T-cell (primary cell): ENCODE measurements at regions not wholly inside any gene's neighbourhood (a gene's known extent, or its start where the extent isn't known, plus 50 kb on each side); places are given as distances from the start of the nearest gene placed in this dataset.

ENCODE experiments used
- ATAC-seq, 4 experiments: fragments of 200-7000 bp in 3 of 4; fragments of 150-1000 bp in 1 of 4; cut with Tn5 transposase; replicated peaks in 1 of 4; 1 replicate in 3 of 4; 2 replicates in 1 of 4; pipeline ENCODE4 v1.10.0; 2021; ENCODE audit warnings: moderate library complexity in 3 of 4, mild to moderate bottlenecking in 2 of 4, moderate number of reproducible peaks in 1 of 4
- CTCF ChIA-PET, 2 donors: fragments of 300-600 bp; sonication (Branson Sonifier 250); formaldehyde crosslinking; loops; one replicate each; lab custom pipeline; 2022; ENCODE audit warnings: antibody characterized with exemption in 2 of 2; lab: Charles Lee
- POLR2A ChIA-PET, 2 donors: fragments of 300-600 bp; sonication (Branson Sonifier 250); formaldehyde crosslinking; loops; one replicate each; lab custom pipeline; 2022; ENCODE audit warnings: antibody characterized with exemption in 2 of 2; lab: Charles Lee
- DNase-seq, 35 experiments: peaks; one replicate each; pipeline versions ENCODE4 v3.0.0 to v3.0.0-alpha.2; 2013 to 2023
- H3K27ac ChIP-seq: one replicate; pipeline ENCODE4 v1.5.1; 2013; ENCODE audit warnings: low read length
- H3K27me3 ChIP-seq, 2 experiments: replicated peaks in 1 of 2; 1 replicate in 1 of 2; 2 replicates in 1 of 2; pipeline versions ENCODE4 v1.6.1 to v1.7.0; 2013; ENCODE audit warnings: low read length in 1 of 2, mixed read lengths in 1 of 2; ENCODE audit not compliant: control insufficient read depth in 2 of 2, insufficient read depth in 2 of 2; ENCODE audit errors: extremely low read depth in 1 of 2
- H3K36me3 ChIP-seq, 2 donors: 1 replicate in 1 of 2; 2 replicates in 1 of 2; pipeline versions ENCODE4 v1.6.1 to v1.7.0; 2013; ENCODE audit warnings: low read length in 1 of 2; ENCODE audit not compliant: control insufficient read depth in 2 of 2, insufficient read depth in 1 of 2; ENCODE audit errors: extremely low read depth in 1 of 2
- H3K4me1 ChIP-seq, 2 experiments: 1 replicate in 1 of 2; 2 replicates in 1 of 2; pipeline versions ENCODE4 v1.6.1 to v1.7.0; 2013; ENCODE audit warnings: low read length in 2 of 2, mixed read lengths in 1 of 2; ENCODE audit not compliant: insufficient read depth in 2 of 2, control insufficient read depth in 1 of 2; ENCODE audit errors: extremely low read depth in 1 of 2
- H3K4me3 ChIP-seq, 2 donors: 1 replicate in 1 of 2; 2 replicates in 1 of 2; pipeline versions ENCODE4 v1.5.1 to v1.7.0; 2013; ENCODE audit warnings: mild to moderate bottlenecking in 2 of 2, low read length in 1 of 2, moderate library complexity in 1 of 2; ENCODE audit not compliant: control insufficient read depth in 1 of 2; ENCODE audit errors: extremely low read depth in 1 of 2
- H3K9me3 ChIP-seq: 2 replicates; pipeline ENCODE4 v1.7.0; 2013
- H3K27ac Mint-ChIP-seq, 2 donors: one replicate each; pipeline ENCODE4 v1.8.0; 2020 to 2021; ENCODE audit warnings: mild to moderate bottlenecking in 2 of 2, mixed read lengths in 2 of 2
- H3K27me3 Mint-ChIP-seq, 2 donors: one replicate each; pipeline ENCODE4 v1.8.0; 2021 to 2022; ENCODE audit warnings: mixed read lengths in 2 of 2
- H3K36me3 Mint-ChIP-seq: one replicate; pipeline ENCODE4 v1.8.0; 2021; ENCODE audit warnings: mixed read lengths
- H3K4me1 Mint-ChIP-seq, 3 donors: one replicate each; pipeline ENCODE4 v1.8.0; 2020 to 2022; ENCODE audit warnings: mixed read lengths in 3 of 3, mild to moderate bottlenecking in 1 of 3
- H3K4me3 Mint-ChIP-seq, 3 donors: one replicate each; pipeline ENCODE4 v1.8.0; 2020 to 2022; ENCODE audit warnings: mild to moderate bottlenecking in 3 of 3, mixed read lengths in 3 of 3, moderate library complexity in 3 of 3
- H3K9me3 Mint-ChIP-seq, 3 donors: one replicate each; pipeline ENCODE4 v1.8.0; 2020 to 2022; ENCODE audit warnings: mixed read lengths in 3 of 3
- WGBS: methylation state at CpG from one replicate; pipeline ENCODE4 v1.1.5; 2013; ENCODE audit warnings: missing lambda C conversion rate; ENCODE audit not compliant: insufficient coverage; 5-methylcytosine and 5-hydroxymethylcytosine counted together

DNA sequence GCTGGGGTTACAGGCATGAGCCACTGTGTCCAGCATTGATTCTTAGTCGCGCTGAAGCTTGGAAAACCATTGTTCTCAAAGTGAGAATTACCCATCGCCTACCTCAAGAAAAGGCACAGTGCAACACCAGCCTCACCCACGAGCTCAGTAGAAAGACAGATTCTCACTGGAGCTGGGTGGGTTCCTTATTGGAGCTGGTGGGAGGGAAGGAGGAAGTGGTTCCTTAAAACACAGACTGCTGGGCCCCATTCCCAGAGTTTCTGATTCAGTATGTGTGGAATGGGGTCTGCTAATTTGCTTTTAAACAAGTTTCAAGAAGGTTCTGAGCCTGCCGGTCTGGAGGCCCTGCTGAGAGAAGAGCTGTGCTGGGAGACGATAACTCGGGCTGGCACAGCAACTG is 264.7 kb downstream of the ENGASE start:
- peaks cover 22 to 36% of the 10 kb centered on the region in 2 donors for H3K27me3 Mint-ChIP-seq
- no peak for ATAC-seq
- H3K36me3 ChIP-seq, result no peaks in the 10 kb centered on the region
- peaks cover 0 to 24% of the 10 kb centered on the region in 2 experiments for H3K27me3 ChIP-seq
- no peaks in the 10 kb centered on the region for H3K4me1 ChIP-seq
- no peak overlapping the region for H3K27ac Mint-ChIP-seq
- no peaks in the 10 kb centered on the region for H3K9me3 Mint-ChIP-seq
- H3K4me1 Mint-ChIP-seq, result peaks cover 0 to 1% (median 0%) of the 10 kb centered on the region in 3 donors
- no peak overlapping the region for H3K4me3 Mint-ChIP-seq
- ChIA-PET POLR2A (no interaction called here), CTCF (no interaction called here)
- no peak for DNase-seq
- no peaks in the 10 kb centered on the region for H3K9me3 ChIP-seq
- H3K27ac ChIP-seq, result no peak overlapping the region
- no peak overlapping the region for H3K4me3 ChIP-seq
- H3K36me3 Mint-ChIP-seq, result no peaks in the 10 kb centered on the region
- WGBS, result 92% methylated on average over 2 of the region's 7 CpGs

DNA sequence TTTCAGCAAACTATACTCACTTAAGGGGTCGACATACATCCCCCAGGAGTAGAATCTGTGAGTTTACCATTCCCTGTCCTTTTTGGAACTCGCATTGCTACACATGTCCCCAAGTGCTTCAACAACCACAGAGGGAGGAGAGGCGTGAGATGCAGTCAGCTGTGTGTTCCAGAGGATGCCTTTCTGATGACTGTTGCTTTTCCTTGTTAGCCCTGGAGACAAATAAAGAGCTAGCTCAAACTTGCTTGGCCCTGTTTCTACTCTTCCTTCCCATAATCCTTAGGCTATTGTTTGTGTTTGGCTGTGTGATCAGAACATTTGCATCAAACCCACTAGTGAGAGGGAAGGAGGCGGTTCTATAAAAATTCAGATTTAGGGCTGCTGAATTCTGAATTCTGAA is 264.0 kb downstream of the ENGASE start:
- Histone ChIP-seq H3K4me3 (no peak overlapping the region), H3K36me3 (no peaks in the 10 kb centered on the region), H3K9me3 (no peaks in the 10 kb centered on the region), H3K4me1 (no peaks in the 10 kb centered on the region), H3K27ac (no peak overlapping the region), H3K27me3 (peaks cover 0 to 29% of the 10 kb centered on the region in 2 experiments)
- Mint-ChIP-seq H3K36me3 (no peaks in the 10 kb centered on the region), H3K27me3 (peaks cover 29 to 41% of the 10 kb centered on the region in 2 donors), H3K4me1 (peaks cover 0 to 1% (median 0%) of the 10 kb centered on the region in 3 donors), H3K27ac (no peak overlapping the region), H3K9me3 (no peaks in the 10 kb centered on the region), H3K4me3 (no peak overlapping the region)
- WGBS, result 33% methylated on average over 1 of the region's 4 CpGs
- CTCF ChIA-PET, result no interaction called here
- no peak for ATAC-seq
- DNase-seq, result no peak
- POLR2A ChIA-PET, result no interaction called here

DNA sequence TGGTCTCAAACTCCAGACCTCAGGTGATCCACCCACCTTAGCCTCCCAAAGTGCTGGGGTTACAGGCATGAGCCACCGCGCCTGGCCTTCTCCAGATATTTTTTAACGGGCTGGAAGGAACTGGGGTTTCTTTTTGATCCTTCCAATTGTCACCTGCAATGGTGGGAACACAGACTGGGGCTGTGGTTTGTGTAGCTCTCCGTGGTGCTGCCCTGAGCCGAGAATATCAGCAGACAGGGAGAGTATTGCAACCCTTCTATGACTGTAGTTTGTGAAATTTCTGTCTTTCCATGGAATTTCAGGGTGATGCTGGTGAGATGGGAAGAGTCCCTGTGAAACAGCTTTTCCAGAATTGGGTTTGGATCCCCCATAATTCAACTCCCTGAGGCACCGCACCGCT is 263.5 kb downstream of the ENGASE start:
- H3K27me3 Mint-ChIP-seq, result peaks cover 30 to 37% of the 10 kb centered on the region in 2 donors
- no peak overlapping the region for H3K27ac Mint-ChIP-seq
- H3K4me1 ChIP-seq, result no peaks in the 10 kb centered on the region
- DNase-seq (no peak), ATAC-seq (no peak)
- H3K4me1 Mint-ChIP-seq, result peaks cover 0 to 1% (median 0%) of the 10 kb centered on the region in 3 donors
- H3K4me3 Mint-ChIP-seq, result no peak overlapping the region
- POLR2A ChIA-PET, result no interaction called here
- WGBS, result 38% methylated on average over 5 of the region's 7 CpGs
- no peaks in the 10 kb centered on the region for H3K36me3 Mint-ChIP-seq
- CTCF ChIA-PET, result no interaction called here
- no peak overlapping the region for H3K27ac ChIP-seq
- H3K4me3 ChIP-seq, result no peak overlapping the region
- no peaks in the 10 kb centered on the region for H3K9me3 Mint-ChIP-seq
- peaks cover 0 to 34% of the 10 kb centered on the region in 2 experiments for H3K27me3 ChIP-seq
- no peaks in the 10 kb centered on the region for H3K36me3 ChIP-seq
- no peaks in the 10 kb centered on the region for H3K9me3 ChIP-seq

DNA sequence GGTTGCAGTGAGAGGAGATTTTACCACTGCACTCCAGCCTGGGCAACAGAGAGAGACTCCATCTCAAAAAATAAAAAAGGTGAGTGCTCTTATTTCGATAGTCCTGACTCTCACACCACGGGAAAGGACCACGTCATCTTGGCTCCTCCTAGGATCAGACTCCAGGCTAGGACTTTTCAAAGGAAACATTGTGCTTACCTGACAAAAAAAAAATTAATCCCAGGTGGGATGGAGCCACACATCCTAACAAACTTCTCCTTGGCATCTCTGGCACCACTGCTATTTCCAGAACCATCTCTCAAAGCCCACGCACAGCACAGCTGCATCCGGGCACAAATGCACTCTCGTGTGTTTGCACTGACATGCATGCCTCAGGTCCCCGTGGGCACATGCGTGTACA is 262.4 kb downstream of the ENGASE start:
- Mint-ChIP-seq H3K4me1 (peaks cover 0 to 1% (median 0%) of the 10 kb centered on the region in 3 donors), H3K27me3 (peaks cover 37 to 38% of the 10 kb centered on the region in 2 donors), H3K36me3 (no peaks in the 10 kb centered on the region), H3K4me3 (no peak overlapping the region), H3K9me3 (no peaks in the 10 kb centered on the region), H3K27ac (no peak overlapping the region)
- H3K27ac ChIP-seq, result no peak overlapping the region
- ATAC-seq (no peak), DNase-seq (no peak)
- H3K27me3 ChIP-seq, result peaks cover 0 to 40% of the 10 kb centered on the region in 2 experiments
- CTCF ChIA-PET, result no interaction called here
- no peaks in the 10 kb centered on the region for H3K4me1 ChIP-seq
- H3K4me3 ChIP-seq, result no peak overlapping the region
- no peaks in the 10 kb centered on the region for H3K9me3 ChIP-seq
- H3K36me3 ChIP-seq, result no peaks in the 10 kb centered on the region
- 86% methylated on average over 6 of the region's 8 CpGs for WGBS
- POLR2A ChIA-PET, result no interaction called here

DNA sequence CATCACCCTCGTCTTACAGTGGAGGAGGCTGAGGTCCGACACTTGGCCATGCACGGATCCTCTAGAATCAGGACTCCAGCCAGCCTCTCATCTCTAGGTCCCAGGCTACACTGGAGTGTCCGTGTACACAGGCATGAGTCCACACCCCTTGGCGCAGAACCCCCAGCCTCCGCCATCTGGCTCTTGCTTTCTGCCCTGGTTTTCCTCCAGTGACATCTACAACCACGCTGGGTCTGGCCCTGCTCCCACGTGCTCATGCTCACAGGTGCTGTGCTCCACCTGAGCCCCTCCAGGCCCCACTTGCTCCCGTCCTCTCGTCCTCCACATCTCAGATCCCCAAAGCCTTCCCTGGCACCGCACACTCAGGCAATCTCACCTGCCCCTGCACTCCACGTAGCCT is 260.8 kb downstream of the ENGASE start:
- no peaks in the 10 kb centered on the region for H3K36me3 Mint-ChIP-seq
- 60% methylated on average over 10 of the region's 12 CpGs for WGBS
- DNase-seq (no peak), ATAC-seq (no peak)
- H3K9me3 ChIP-seq, result no peaks in the 10 kb centered on the region
- peaks cover 49 to 53% of the 10 kb centered on the region in 2 donors for H3K27me3 Mint-ChIP-seq
- H3K4me1 ChIP-seq, result no peaks in the 10 kb centered on the region
- H3K4me3 Mint-ChIP-seq, result no peak overlapping the region
- POLR2A ChIA-PET, result no interaction called here
- no peaks in the 10 kb centered on the region for H3K4me1 Mint-ChIP-seq
- no peak overlapping the region for H3K27ac ChIP-seq
- CTCF ChIA-PET, result no interaction called here
- H3K4me3 ChIP-seq, result no peak overlapping the region
- H3K36me3 ChIP-seq, result no peaks in the 10 kb centered on the region
- peaks cover 0 to 48% of the 10 kb centered on the region in 2 experiments for H3K27me3 ChIP-seq
- H3K27ac Mint-ChIP-seq, result no peak overlapping the region
- no peaks in the 10 kb centered on the region for H3K9me3 Mint-ChIP-seq

DNA sequence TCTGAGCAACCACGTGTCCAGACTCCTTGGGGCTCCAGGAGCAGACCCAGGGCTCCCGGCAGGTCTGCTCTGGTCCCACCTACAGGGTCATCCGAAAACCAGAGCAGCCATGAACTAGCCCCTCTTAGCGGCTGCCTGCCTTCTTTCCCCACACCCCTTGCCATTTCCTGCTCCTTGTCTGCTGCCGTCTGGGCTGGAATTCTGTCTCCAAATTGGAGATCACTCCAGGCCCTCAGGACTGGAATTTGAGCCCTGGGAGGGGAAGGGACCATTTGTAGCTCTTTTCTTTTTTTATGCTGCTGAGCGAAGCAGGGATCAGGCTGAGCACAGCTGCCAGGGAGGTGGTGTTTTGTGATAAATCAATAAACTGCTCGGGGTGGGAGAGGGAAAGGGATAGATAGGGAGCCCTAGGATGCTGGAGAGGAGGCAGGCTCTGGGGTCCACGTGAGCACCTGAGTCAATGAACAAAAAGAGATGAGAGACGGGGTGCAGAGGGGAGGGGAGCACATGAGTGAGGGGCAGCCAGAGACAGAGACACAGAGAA is 257.5 kb downstream of the ENGASE start:
- peaks cover 51 to 70% of the 10 kb centered on the region in 2 donors for H3K27me3 Mint-ChIP-seq
- Histone ChIP-seq H3K27ac (no peak overlapping the region), H3K27me3 (peaks cover 0 to 73% of the 10 kb centered on the region in 2 experiments), H3K36me3 (no peaks in the 10 kb centered on the region), H3K4me3 (no peak overlapping the region), H3K4me1 (no peaks in the 10 kb centered on the region), H3K9me3 (no peaks in the 10 kb centered on the region)
- no peaks in the 10 kb centered on the region for H3K36me3 Mint-ChIP-seq
- no peak for ATAC-seq
- no peaks in the 10 kb centered on the region for H3K9me3 Mint-ChIP-seq
- no peaks in the 10 kb centered on the region for H3K4me1 Mint-ChIP-seq
- POLR2A ChIA-PET, result no interaction called here
- no peak overlapping the region for H3K4me3 Mint-ChIP-seq
- 28% methylated on average over 8 of the region's 9 CpGs for WGBS
- DNase-seq, result no peak
- H3K27ac Mint-ChIP-seq, result no peak overlapping the region
- CTCF ChIA-PET, result no interaction called here

DNA sequence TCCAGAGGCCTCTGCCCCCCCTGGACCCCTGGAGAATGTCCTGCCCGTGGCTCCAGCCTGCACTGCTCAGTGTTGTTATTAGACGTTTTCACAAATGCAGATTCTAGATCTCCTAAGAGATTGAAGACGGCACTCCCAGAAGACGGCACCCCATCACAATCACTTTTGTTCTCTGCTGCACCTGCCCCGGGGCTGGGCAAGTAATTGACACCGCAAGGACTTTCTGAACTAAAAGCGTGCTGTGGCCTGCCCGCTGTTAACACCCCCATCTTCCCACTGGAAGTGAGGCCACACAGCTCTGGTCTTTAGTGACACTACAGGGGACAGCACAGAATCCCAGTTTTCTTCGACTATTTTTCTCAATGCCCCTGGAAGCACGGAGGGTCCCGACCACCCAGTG is 256.9 kb downstream of the ENGASE start:
- Histone ChIP-seq H3K27me3 (peaks cover 0 to 79% of the 10 kb centered on the region in 2 experiments), H3K4me1 (no peaks in the 10 kb centered on the region), H3K4me3 (no peak overlapping the region), H3K36me3 (no peaks in the 10 kb centered on the region), H3K27ac (no peak overlapping the region), H3K9me3 (no peaks in the 10 kb centered on the region)
- Mint-ChIP-seq H3K4me3 (no peak overlapping the region), H3K27me3 (peaks cover 51 to 73% of the 10 kb centered on the region in 2 donors), H3K27ac (no peak overlapping the region), H3K4me1 (no peaks in the 10 kb centered on the region), H3K36me3 (no peaks in the 10 kb centered on the region), H3K9me3 (no peaks in the 10 kb centered on the region)
- DNase-seq, result no peak
- POLR2A ChIA-PET, result no interaction called here
- CTCF ChIA-PET, result no interaction called here
- ATAC-seq, result no peak
- 65% methylated on average over 10 of the region's 11 CpGs for WGBS
